HepG2 (cell line): ENCODE measurements at regions not wholly inside any gene's neighbourhood (a gene's known extent, or its start where the extent isn't known, plus 50 kb on each side); places are given as distances from the start of the nearest gene placed in this dataset.

Experiments
- ATAC-seq: fragments of 200-7000 bp; cut with Tn5 transposase; 3 replicates; pipeline ENCODE4 v1.9.1; 2020; ENCODE audit warnings: mild to moderate bottlenecking, moderate library complexity
- BruUV-seq: library from RNA; stranded (reverse); fragments of 400-500 nt; replicated peaks from 2 replicates; lab custom pipeline; 2021; lab: Mats Ljungman, UMichigan
- CTCF ChIA-PET: fragments of 300-600 bp; formaldehyde crosslinking; extraction: SDS; loops from one replicate; lab custom pipeline; 2021; ENCODE audit warnings: low total read pairs, inconsistent platforms, low intra/inter-chr PET ratio; lab: Yijun Ruan, JAX
- POLR2A ChIA-PET: fragments of 350-600 bp; sonication (Branson Sonifier 250); formaldehyde crosslinking; loops from one replicate; lab custom pipeline; 2020; ENCODE audit warnings: antibody characterized with exemption, inconsistent platforms; lab: Yijun Ruan, JAX
- DNase-seq: peaks from one replicate; pipeline ENCODE4 v3.0.0-alpha.2; 2015; ENCODE audit warnings: low spot score
- FAIRE-seq: peaks from 3 replicates; lab custom pipeline; 2011; peaks lifted over from hg19 to GRCh38; lab: Jason Lieb, UNC
- H2AFZ ChIP-seq: one replicate; pipeline ENCODE4 v1.6.1; 2011; ENCODE audit warnings: low read length, inconsistent platforms
- H3K27ac ChIP-seq: fragments of 300-600 bp; 3 replicates; pipeline ENCODE4 v1.8.0; 2011; ENCODE audit warnings: mixed run types, mild to moderate bottlenecking, mixed read lengths, low read length, inconsistent platforms; ENCODE audit not compliant: insufficient read depth; ENCODE audit errors: extremely low read length
- H3K27me3 ChIP-seq, 2 experiments: fragments of 200-600 bp in 1 of 2; 2 replicates in 1 of 2; 3 replicates in 1 of 2; pipeline versions ENCODE4 v1.6.0 to v1.8.0; 2011; ENCODE audit warnings: low read length in 2 of 2, mild to moderate bottlenecking in 2 of 2, moderate library complexity in 2 of 2, inconsistent platforms in 1 of 2; ENCODE audit not compliant: insufficient read depth in 2 of 2, control insufficient read depth in 1 of 2
- H3K36me3 ChIP-seq, 2 experiments: fragments of 200-600 bp in 1 of 2; replicated peaks in 1 of 2; 2 replicates in 1 of 2; 3 replicates in 1 of 2; pipeline versions ENCODE4 v1.5.1 to v1.8.0; 2011; ENCODE audit warnings: low read length in 2 of 2, inconsistent platforms in 1 of 2; ENCODE audit not compliant: insufficient read depth in 2 of 2, control insufficient read depth in 1 of 2
- H3K4me1 ChIP-seq: 2 replicates; pipeline ENCODE4 v1.5.1; 2012; ENCODE audit warnings: low read length, inconsistent platforms; ENCODE audit not compliant: insufficient read depth
- H3K4me2 ChIP-seq: 2 replicates; pipeline ENCODE4 v1.6.0; 2011; ENCODE audit warnings: low read depth, low read length, inconsistent platforms
- H3K4me3 ChIP-seq, 3 experiments: fragments of 200-600 bp in 1 of 3; sonication (generic), shearing (Covaris generic) in 1 of 3; replicated peaks in 1 of 3; 2 replicates each; pipeline ENCODE4 v1.5.1; 2011 to 2016; ENCODE audit warnings: low read length in 3 of 3, inconsistent platforms in 2 of 3, low read depth in 2 of 3, mild to moderate bottlenecking in 2 of 3, control low read depth in 1 of 3, mixed read lengths in 1 of 3; ENCODE audit not compliant: insufficient read depth in 1 of 3
- H3K79me2 ChIP-seq: one replicate; pipeline ENCODE4 v1.6.1; 2011; ENCODE audit warnings: low read length, inconsistent platforms; ENCODE audit not compliant: insufficient read depth
- H3K9ac ChIP-seq: 2 replicates; pipeline ENCODE4 v1.6.0; 2011; ENCODE audit warnings: mild to moderate bottlenecking, low read depth, low read length, inconsistent platforms; ENCODE audit not compliant: insufficient read depth
- H3K9me3 ChIP-seq: 2 replicates; pipeline ENCODE4 v1.5.1; 2012; ENCODE audit warnings: mild to moderate bottlenecking, low read length
- H4K20me1 ChIP-seq: 2 replicates; pipeline ENCODE4 v1.6.0; 2011; ENCODE audit warnings: inconsistent platforms, mild to moderate bottlenecking, low read length, moderate library complexity; ENCODE audit not compliant: insufficient read depth
- AFF4 ChIP-seq: sonication (generic); formaldehyde crosslinking; IDR thresholded peaks from 2 replicates; pipeline ENCODE4 v1.4.0; 2020; ENCODE audit warnings: missing genetic modification reagents
- GTF3A ChIP-seq: sonication (generic); formaldehyde crosslinking; conservative IDR thresholded peaks from 2 replicates; pipeline ENCODE4 v1.4.0; 2020; ENCODE audit warnings: mild to moderate bottlenecking, missing genetic modification reagents
- HOXA3 ChIP-seq: sonication (generic); formaldehyde crosslinking; IDR thresholded peaks from 2 replicates; pipeline ENCODE4 v1.5.0; 2020; ENCODE audit warnings: missing genetic modification reagents
- NFATC3 ChIP-seq: sonication (generic); formaldehyde crosslinking; IDR thresholded peaks from 2 replicates; pipeline ENCODE4 v1.5.1; 2020; ENCODE audit warnings: mild to moderate bottlenecking, missing genetic modification reagents
- ZBTB2 ChIP-seq: sonication (generic); formaldehyde crosslinking; IDR thresholded peaks from 2 replicates; pipeline ENCODE4 v1.8.0; 2022; ENCODE audit warnings: low read depth, missing genetic modification reagents
- ZFAT ChIP-seq: sonication (generic); formaldehyde crosslinking; conservative IDR thresholded peaks from 2 replicates; pipeline ENCODE4 v1.8.1; 2023; ENCODE audit warnings: missing genetic modification reagents, inconsistent platforms
- ZNF180 ChIP-seq: sonication (generic); formaldehyde crosslinking; IDR thresholded peaks from 2 replicates; pipeline ENCODE4 v1.4.0; 2020; ENCODE audit warnings: low read depth, missing genetic modification reagents, borderline replicate concordance
- ZNF788 ChIP-seq: sonication (generic); formaldehyde crosslinking; IDR thresholded peaks from 2 replicates; pipeline ENCODE4 v1.5.0; 2020; ENCODE audit warnings: mild to moderate bottlenecking, missing genetic modification reagents, borderline replicate concordance
- WGBS: methylation state at CpG from one replicate; pipeline ENCODE4 v1.1.6; 2017; ENCODE audit warnings: low lambda C conversion rate; 5-methylcytosine and 5-hydroxymethylcytosine counted together
- in situ Hi-C: cut with HindIII; loops from 2 replicates; pipeline ENCODE4 v1.10.0; 2017; ENCODE audit warnings: low pct_unique_long_range_greater_than_20kb; ENCODE audit not compliant: extremely low pct_ligation_motif_present
- intact Hi-C: fragments of 100-400 bp; cut with micrococcal nuclease; formaldehyde crosslinking; loops from one replicate; pipeline ENCODE4 v1.10.0; 2022; ENCODE audit not compliant: unreplicated experiment
- TF ChIP-seq, protein P1 (sequence below): sonication (generic); formaldehyde crosslinking; IDR thresholded peaks from 2 replicates; pipeline ENCODE4 v1.4.0; 2020; ENCODE audit warnings: missing genetic modification reagents
- TF ChIP-seq, protein P2 (sequence below): sonication (generic); formaldehyde crosslinking; IDR thresholded peaks from 2 replicates; pipeline ENCODE4 v1.4.0; 2020; ENCODE audit warnings: mild to moderate bottlenecking, missing genetic modification reagents

DNA sequence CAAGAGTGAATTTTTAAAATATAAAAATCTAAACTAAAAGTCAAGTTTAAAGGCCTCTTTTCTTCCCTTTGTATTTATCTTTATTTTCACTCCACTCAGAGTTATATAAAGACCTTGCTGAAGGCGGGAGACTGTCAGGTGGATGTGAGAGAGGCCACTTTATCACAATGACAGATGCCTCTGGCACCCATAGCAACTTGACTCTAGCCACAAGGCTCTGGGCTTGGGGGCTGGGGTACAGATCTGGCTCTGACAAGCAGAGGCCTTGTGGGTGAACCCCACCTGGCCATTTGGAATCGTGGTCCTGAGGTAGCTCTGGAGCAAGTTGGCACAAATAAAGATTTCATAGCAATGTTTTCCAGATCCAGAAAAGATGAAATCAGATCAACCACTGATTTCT is 417.2 kb downstream of the RFPL4B start (continued):
- TF ChIP-seq AFF4 (CRISPR knock-in tag): no peak
- TF ChIP-seq ZBTB2 (CRISPR knock-in tag): no peak
- TF ChIP-seq, protein P1, sequence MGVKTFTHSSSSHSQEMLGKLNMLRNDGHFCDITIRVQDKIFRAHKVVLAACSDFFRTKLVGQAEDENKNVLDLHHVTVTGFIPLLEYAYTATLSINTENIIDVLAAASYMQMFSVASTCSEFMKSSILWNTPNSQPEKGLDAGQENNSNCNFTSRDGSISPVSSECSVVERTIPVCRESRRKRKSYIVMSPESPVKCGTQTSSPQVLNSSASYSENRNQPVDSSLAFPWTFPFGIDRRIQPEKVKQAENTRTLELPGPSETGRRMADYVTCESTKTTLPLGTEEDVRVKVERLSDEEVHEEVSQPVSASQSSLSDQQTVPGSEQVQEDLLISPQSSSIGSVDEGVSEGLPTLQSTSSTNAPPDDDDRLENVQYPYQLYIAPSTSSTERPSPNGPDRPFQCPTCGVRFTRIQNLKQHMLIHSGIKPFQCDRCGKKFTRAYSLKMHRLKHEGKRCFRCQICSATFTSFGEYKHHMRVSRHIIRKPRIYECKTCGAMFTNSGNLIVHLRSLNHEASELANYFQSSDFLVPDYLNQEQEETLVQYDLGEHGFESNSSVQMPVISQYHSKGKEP: no peak
- TF ChIP-seq, all 625 proteins: peak for 0

DNA sequence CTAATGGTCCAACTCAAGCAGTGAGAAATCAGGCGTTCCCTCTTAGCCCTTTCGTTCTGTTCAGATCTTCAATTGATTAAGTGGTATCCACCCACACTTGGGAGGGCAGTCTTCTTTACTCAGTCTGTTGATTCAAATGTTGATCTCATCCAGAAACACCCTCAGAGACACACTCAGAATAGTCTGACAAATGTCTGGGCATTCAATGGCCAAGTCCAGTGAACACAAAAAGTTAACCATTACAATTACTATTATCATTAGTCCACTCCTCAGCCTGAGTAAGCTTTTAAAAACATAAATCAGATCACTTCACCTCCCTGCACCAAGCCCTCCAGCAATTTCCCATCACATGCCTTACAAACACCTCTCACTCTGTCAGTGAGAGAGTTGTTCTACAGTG is 423.2 kb downstream of the RFPL4B start:
- Histone ChIP-seq H2AFZ (no peak overlapping the region), H3K36me3 (no peaks in the 10 kb centered on the region), H3K4me2 (no peak overlapping the region), H3K27ac (no peak overlapping the region), H3K27me3 (no peaks in the 10 kb centered on the region), H3K4me3 (no peak overlapping the region), H4K20me1 (no peaks in the 10 kb centered on the region), H3K4me1 (no peaks in the 10 kb centered on the region), H3K79me2 (no peaks in the 10 kb centered on the region), H3K9me3 (peaks cover 7% of the 10 kb centered on the region; the same call in 1 of the 2 replicates), H3K9ac (no peak overlapping the region)
- intact Hi-C loops (no loop called here), in situ Hi-C loops (no loop called here)
- POLR2A ChIA-PET: no interaction called here
- CTCF ChIA-PET: no interaction called here
- no peak for ATAC-seq
- BruUV-seq: no TSS peak
- DNase-seq: no peak
- no peak for FAIRE-seq
- 0% methylated on average over 2 of the region's 2 CpGs for WGBS
- no peak for TF ChIP-seq ZNF180 (CRISPR knock-in tag)
- TF ChIP-seq GTF3A: no peak
- no peak for TF ChIP-seq NFATC3 (CRISPR knock-in tag)
- no peak for TF ChIP-seq HOXA3 (CRISPR knock-in tag)
- no peak for TF ChIP-seq ZFAT (CRISPR knock-in tag)
- TF ChIP-seq ZNF788 (CRISPR knock-in tag): no peak
- TF ChIP-seq, protein P2, sequence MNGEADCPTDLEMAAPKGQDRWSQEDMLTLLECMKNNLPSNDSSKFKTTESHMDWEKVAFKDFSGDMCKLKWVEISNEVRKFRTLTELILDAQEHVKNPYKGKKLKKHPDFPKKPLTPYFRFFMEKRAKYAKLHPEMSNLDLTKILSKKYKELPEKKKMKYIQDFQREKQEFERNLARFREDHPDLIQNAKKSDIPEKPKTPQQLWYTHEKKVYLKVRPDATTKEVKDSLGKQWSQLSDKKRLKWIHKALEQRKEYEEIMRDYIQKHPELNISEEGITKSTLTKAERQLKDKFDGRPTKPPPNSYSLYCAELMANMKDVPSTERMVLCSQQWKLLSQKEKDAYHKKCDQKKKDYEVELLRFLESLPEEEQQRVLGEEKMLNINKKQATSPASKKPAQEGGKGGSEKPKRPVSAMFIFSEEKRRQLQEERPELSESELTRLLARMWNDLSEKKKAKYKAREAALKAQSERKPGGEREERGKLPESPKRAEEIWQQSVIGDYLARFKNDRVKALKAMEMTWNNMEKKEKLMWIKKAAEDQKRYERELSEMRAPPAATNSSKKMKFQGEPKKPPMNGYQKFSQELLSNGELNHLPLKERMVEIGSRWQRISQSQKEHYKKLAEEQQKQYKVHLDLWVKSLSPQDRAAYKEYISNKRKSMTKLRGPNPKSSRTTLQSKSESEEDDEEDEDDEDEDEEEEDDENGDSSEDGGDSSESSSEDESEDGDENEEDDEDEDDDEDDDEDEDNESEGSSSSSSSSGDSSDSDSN (CRISPR knock-in tag): no peak
